CD4-positive, alpha-beta memory T cell (primary cell): ENCODE measurements at regions not wholly inside any gene's neighbourhood (a gene's known extent, or its start where the extent isn't known, plus 50 kb on each side); places are given as distances from the start of the nearest gene placed in this dataset.

Source experiments
- CTCF ChIA-PET: fragments of 350-600 bp; sonication (Branson Sonifier 250); formaldehyde crosslinking; loops from one replicate; lab custom pipeline; 2021; ENCODE audit warnings: inconsistent platforms; ENCODE audit not compliant: partially characterized antibody; lab: Charles Lee
- POLR2A ChIA-PET: fragments of 350-600 bp; sonication (Branson Sonifier 250); formaldehyde crosslinking; loops from one replicate; lab custom pipeline; 2021; ENCODE audit not compliant: partially characterized antibody; lab: Charles Lee
- DNase-seq, 5 donors: peaks; one replicate each; pipeline versions ENCODE4 v3.0.0 to v3.0.0-alpha.2; 2020 to 2022; ENCODE audit warnings: mixed read lengths in 1 of 5
- H3K27ac ChIP-seq: one replicate; pipeline ENCODE4 v1.7.0; 2013; ENCODE audit warnings: low read depth, low read length
- H3K27me3 ChIP-seq: 2 replicates; pipeline ENCODE4 v1.7.0; 2013; ENCODE audit warnings: mild to moderate bottlenecking, low read length, moderate library complexity; ENCODE audit not compliant: insufficient read depth
- H3K36me3 ChIP-seq: 2 replicates; pipeline ENCODE4 v1.7.0; 2013; ENCODE audit warnings: mild to moderate bottlenecking, low read length, moderate library complexity; ENCODE audit not compliant: insufficient read depth
- H3K4me1 ChIP-seq: 2 replicates; pipeline ENCODE4 v1.7.0; 2013; ENCODE audit warnings: mild to moderate bottlenecking, low read length, moderate library complexity; ENCODE audit not compliant: insufficient read depth
- H3K4me3 ChIP-seq, 2 donors: one replicate each; pipeline ENCODE4 v1.7.0; 2013; ENCODE audit warnings: low read length in 2 of 2, mild to moderate bottlenecking in 1 of 2
- H3K9me3 ChIP-seq, 2 donors: one replicate each; pipeline ENCODE4 v1.7.0; 2013; ENCODE audit warnings: low read length in 2 of 2, control low read depth in 1 of 2; ENCODE audit not compliant: control insufficient read depth in 1 of 2
- H3K27ac Mint-ChIP-seq, 7 donors: one replicate each; pipeline ENCODE4 v1.8.0; 2020 to 2021; ENCODE audit warnings: mixed read lengths in 7 of 7, mild to moderate bottlenecking in 6 of 7, inconsistent platforms in 3 of 7, moderate library complexity in 3 of 7
- H3K27me3 Mint-ChIP-seq, 2 donors: one replicate each; pipeline ENCODE4 v1.8.0; 2020 to 2021; ENCODE audit warnings: mixed read lengths in 2 of 2
- H3K36me3 Mint-ChIP-seq, 2 donors: one replicate each; pipeline ENCODE4 v1.8.0; 2020 to 2021; ENCODE audit warnings: mixed read lengths in 2 of 2, inconsistent platforms in 1 of 2, mild to moderate bottlenecking in 1 of 2
- H3K4me1 Mint-ChIP-seq, 4 donors: one replicate each; pipeline ENCODE4 v1.8.0; 2020 to 2021; ENCODE audit warnings: mixed read lengths in 4 of 4, mild to moderate bottlenecking in 1 of 4
- H3K4me3 Mint-ChIP-seq, 8 donors: one replicate each; pipeline ENCODE4 v1.8.0; 2020 to 2021; ENCODE audit warnings: mixed read lengths in 8 of 8, mild to moderate bottlenecking in 7 of 8, moderate library complexity in 6 of 8, inconsistent platforms in 3 of 8
- H3K9me3 Mint-ChIP-seq, 8 donors: one replicate each; pipeline ENCODE4 v1.8.0; 2020 to 2021; ENCODE audit warnings: mixed read lengths in 8 of 8, mild to moderate bottlenecking in 5 of 8, inconsistent platforms in 3 of 8, moderate library complexity in 1 of 8
- intact Hi-C: fragments of 100-400 bp; cut with micrococcal nuclease; formaldehyde crosslinking; loops from one replicate; pipeline ENCODE4 v1.15.1; 2023

DNA sequence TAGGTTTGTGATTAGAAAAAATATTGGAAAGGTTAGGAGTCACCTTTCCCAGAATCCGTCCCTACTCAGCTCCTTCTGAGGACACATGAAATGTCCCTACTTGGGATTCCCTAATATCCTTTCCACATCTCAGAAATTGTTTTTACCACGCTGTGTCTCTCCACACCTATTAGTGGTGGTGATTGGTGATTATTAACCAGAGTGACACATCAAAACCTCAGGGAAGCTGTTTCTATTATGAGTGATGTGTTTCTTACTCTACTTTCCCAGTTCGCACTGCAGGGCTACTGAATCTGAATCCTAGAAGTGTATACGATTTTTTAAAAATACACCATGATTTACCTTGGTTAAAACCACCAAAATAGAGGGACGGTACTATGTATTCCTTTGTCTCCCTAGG, 460.8 kb downstream of the TBC1D4 start:
- Histone ChIP-seq H3K27ac (no peak overlapping the region), H3K4me3 (no peak overlapping the region), H3K27me3 (no peaks in the 10 kb centered on the region), H3K9me3 (no peaks in the 10 kb centered on the region), H3K4me1 (no peaks in the 10 kb centered on the region), H3K36me3 (no peaks in the 10 kb centered on the region)
- H3K27me3 Mint-ChIP-seq: peaks cover 0 to 9% of the 10 kb centered on the region in 2 donors
- H3K4me3 Mint-ChIP-seq: no peak overlapping the region
- POLR2A ChIA-PET: no interaction called here
- peaks cover 0 to 5% (median 0%) of the 10 kb centered on the region in 8 donors for H3K9me3 Mint-ChIP-seq
- intact Hi-C loops: no loop called here
- no peaks in the 10 kb centered on the region for H3K4me1 Mint-ChIP-seq
- DNase-seq: no peak
- no peaks in the 10 kb centered on the region for H3K36me3 Mint-ChIP-seq
- CTCF ChIA-PET: no interaction called here
- no peak overlapping the region for H3K27ac Mint-ChIP-seq

- H3K4me3 ChIP-seq: no peak overlapping the region
- peaks cover 5 to 17% of the 10 kb centered on the region in 2 donors for H3K27me3 Mint-ChIP-seq
- ChIA-PET CTCF (no interaction called here), POLR2A (no interaction called here)
- no peaks in the 10 kb centered on the region for H3K36me3 ChIP-seq
- H3K27ac Mint-ChIP-seq: no peak overlapping the region
- no peaks in the 10 kb centered on the region for H3K9me3 ChIP-seq
- H3K27ac ChIP-seq: no peak overlapping the region
- H3K27me3 ChIP-seq: no peaks in the 10 kb centered on the region
- H3K4me1 ChIP-seq: no peaks in the 10 kb centered on the region
- no peak for DNase-seq
- intact Hi-C loops: no loop called here
- H3K9me3 Mint-ChIP-seq: peaks cover 0 to 5% (median 0%) of the 10 kb centered on the region in 8 donors
- no peaks in the 10 kb centered on the region for H3K36me3 Mint-ChIP-seq
- H3K4me3 Mint-ChIP-seq: no peak overlapping the region
- no peaks in the 10 kb centered on the region for H3K4me1 Mint-ChIP-seq
Measured at GRCh38 chr13:75016225-75016624, 465.7 kb downstream of the TBC1D4 start.

- H3K9me3 Mint-ChIP-seq: peaks cover 0 to 5% (median 0%) of the 10 kb centered on the region in 8 donors
- no peaks in the 10 kb centered on the region for H3K36me3 ChIP-seq
- no peaks in the 10 kb centered on the region for H3K9me3 ChIP-seq
- POLR2A ChIA-PET: no interaction called here
- peaks cover 5 to 14% of the 10 kb centered on the region in 2 donors for H3K27me3 Mint-ChIP-seq
- H3K4me1 ChIP-seq: no peaks in the 10 kb centered on the region
- DNase-seq: no peak
- H3K4me1 Mint-ChIP-seq: no peaks in the 10 kb centered on the region
- H3K4me3 Mint-ChIP-seq: no peak overlapping the region
- no peak overlapping the region for H3K27ac Mint-ChIP-seq
- H3K27me3 ChIP-seq: no peaks in the 10 kb centered on the region
- H3K36me3 Mint-ChIP-seq: no peaks in the 10 kb centered on the region
- intact Hi-C loops: no loop called here
- CTCF ChIA-PET: no interaction called here
- H3K4me3 ChIP-seq: no peak overlapping the region
- H3K27ac ChIP-seq: no peak overlapping the region
Measured at GRCh38 chr13:75013818-75014217, 468.2 kb downstream of the TBC1D4 start.

- DNase-seq: no peak
- POLR2A ChIA-PET: no interaction called here
- Histone ChIP-seq H3K4me1 (no peaks in the 10 kb centered on the region), H3K9me3 (no peaks in the 10 kb centered on the region), H3K4me3 (no peak overlapping the region), H3K36me3 (no peaks in the 10 kb centered on the region), H3K27me3 (no peaks in the 10 kb centered on the region), H3K27ac (no peak overlapping the region)
- Mint-ChIP-seq H3K4me1 (peaks cover 0 to 1% (median 0%) of the 10 kb centered on the region in 4 donors), H3K4me3 (no peak overlapping the region), H3K9me3 (peaks cover 0 to 3% (median 0%) of the 10 kb centered on the region in 8 donors), H3K36me3 (no peaks in the 10 kb centered on the region), H3K27me3 (peaks cover 5 to 10% of the 10 kb centered on the region in 2 donors), H3K27ac (no peak overlapping the region)
- intact Hi-C loops: no loop called here
- CTCF ChIA-PET: no interaction called here
Measured at GRCh38 chr13:75010941-75011340, 471.0 kb downstream of the TBC1D4 start.

DNA sequence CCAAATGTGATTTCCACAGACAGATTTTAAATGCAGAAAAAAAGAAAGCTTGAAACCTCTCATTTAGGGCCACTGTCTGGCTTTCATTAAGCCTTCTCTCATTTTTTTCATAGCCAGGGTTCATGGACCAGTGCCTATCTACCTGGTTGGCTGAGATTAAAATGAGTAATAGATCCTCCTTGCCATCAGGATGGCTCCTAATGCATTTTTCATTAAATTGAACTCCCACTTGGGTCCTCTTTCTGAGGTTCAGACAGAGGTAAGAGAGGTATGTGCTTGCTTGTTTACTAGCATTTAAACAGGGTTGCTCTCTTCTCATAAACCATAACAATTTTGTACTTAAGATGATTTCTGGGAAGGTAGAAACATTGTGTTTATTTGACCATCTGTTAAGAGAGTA, 473.0 kb downstream of the TBC1D4 start:
- H3K27me3 Mint-ChIP-seq: peaks cover 0 to 2% of the 10 kb centered on the region in 2 donors
- Histone ChIP-seq H3K9me3 (no peaks in the 10 kb centered on the region), H3K4me1 (no peaks in the 10 kb centered on the region), H3K27ac (no peak overlapping the region), H3K27me3 (no peaks in the 10 kb centered on the region), H3K4me3 (no peak overlapping the region), H3K36me3 (no peaks in the 10 kb centered on the region)
- CTCF ChIA-PET: no interaction called here
- peaks cover 0 to 1% (median 0%) of the 10 kb centered on the region in 4 donors for H3K4me1 Mint-ChIP-seq
- no peaks in the 10 kb centered on the region for H3K36me3 Mint-ChIP-seq
- no peak for DNase-seq
- POLR2A ChIA-PET: no interaction called here
- peaks cover 0 to 3% (median 0%) of the 10 kb centered on the region in 8 donors for H3K9me3 Mint-ChIP-seq
- intact Hi-C loops: no loop called here
- H3K27ac Mint-ChIP-seq: no peak overlapping the region
- H3K4me3 Mint-ChIP-seq: no peak overlapping the region

DNA sequence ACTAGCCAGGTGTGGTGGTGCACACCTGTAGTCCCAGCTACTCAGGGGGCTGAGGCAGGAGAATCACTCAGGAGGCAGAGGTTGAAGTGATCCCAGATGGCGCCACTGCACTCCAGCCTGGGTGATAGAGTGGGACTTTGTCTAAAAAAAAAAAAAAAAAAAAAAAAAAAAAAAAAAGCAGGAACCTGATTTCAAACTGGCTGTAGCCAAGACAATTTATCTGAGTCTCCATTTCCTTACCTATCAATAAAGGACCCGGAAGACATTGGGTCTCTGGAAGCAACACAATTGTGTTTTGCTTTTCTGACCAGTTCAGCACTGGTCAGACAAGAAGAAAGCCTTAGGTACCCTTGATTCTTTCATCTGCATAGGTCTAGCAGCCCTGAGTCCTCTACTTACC, 491.0 kb downstream of the TBC1D4 start:
- no peak for DNase-seq
- Mint-ChIP-seq H3K27me3 (peaks cover 0 to 4% of the 10 kb centered on the region in 2 donors), H3K4me3 (no peak overlapping the region), H3K36me3 (no peaks in the 10 kb centered on the region), H3K4me1 (no peaks in the 10 kb centered on the region), H3K9me3 (no peaks in the 10 kb centered on the region), H3K27ac (no peak overlapping the region)
- Histone ChIP-seq H3K27me3 (no peaks in the 10 kb centered on the region), H3K9me3 (no peaks in the 10 kb centered on the region), H3K4me1 (no peaks in the 10 kb centered on the region), H3K36me3 (no peaks in the 10 kb centered on the region), H3K27ac (no peak overlapping the region), H3K4me3 (no peak overlapping the region)
- intact Hi-C loops: no loop called here
- CTCF ChIA-PET: no interaction called here
- POLR2A ChIA-PET: no interaction called here

GRCh38 chr13:74987124-74987690, 494.8 kb downstream of the TBC1D4 start:
- no peaks in the 10 kb centered on the region for H3K27me3 Mint-ChIP-seq
- H3K27ac Mint-ChIP-seq: no peak overlapping the region
- intact Hi-C loops: no loop called here
- no peaks in the 10 kb centered on the region for H3K4me1 ChIP-seq
- no peaks in the 10 kb centered on the region for H3K9me3 ChIP-seq
- H3K36me3 ChIP-seq: no peaks in the 10 kb centered on the region
- H3K4me1 Mint-ChIP-seq: no peaks in the 10 kb centered on the region
- no peak for DNase-seq
- H3K27me3 ChIP-seq: no peaks in the 10 kb centered on the region
- CTCF ChIA-PET: no interaction called here
- no peak overlapping the region for H3K4me3 ChIP-seq
- H3K9me3 Mint-ChIP-seq: no peaks in the 10 kb centered on the region
- no peak overlapping the region for H3K4me3 Mint-ChIP-seq
- POLR2A ChIA-PET: no interaction called here
- H3K27ac ChIP-seq: no peak overlapping the region
- no peaks in the 10 kb centered on the region for H3K36me3 Mint-ChIP-seq

DNA sequence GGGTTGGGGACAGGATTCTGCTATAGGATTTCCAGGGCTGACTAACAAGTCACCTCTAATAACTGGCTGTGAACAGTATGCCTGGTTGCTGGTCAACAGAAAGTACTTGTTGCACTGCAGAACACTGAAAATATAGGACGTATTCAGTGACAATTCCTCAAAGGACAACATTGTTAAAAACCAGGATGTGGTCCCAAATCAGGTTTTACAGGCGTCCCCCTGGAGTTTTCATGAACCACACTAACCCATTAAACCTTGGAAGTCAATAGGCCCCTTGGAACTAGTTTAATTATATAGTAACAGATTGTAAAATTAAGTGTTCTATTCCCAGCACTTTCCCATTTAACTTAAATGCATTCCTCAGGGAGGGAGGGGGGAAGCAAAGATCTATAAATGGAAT, 495.4 kb downstream of the TBC1D4 start:
- Mint-ChIP-seq H3K9me3 (no peaks in the 10 kb centered on the region), H3K27ac (no peak overlapping the region), H3K4me1 (no peaks in the 10 kb centered on the region), H3K4me3 (no peak overlapping the region), H3K36me3 (no peaks in the 10 kb centered on the region), H3K27me3 (no peaks in the 10 kb centered on the region)
- Histone ChIP-seq H3K9me3 (no peaks in the 10 kb centered on the region), H3K27me3 (no peaks in the 10 kb centered on the region), H3K36me3 (no peaks in the 10 kb centered on the region), H3K4me3 (no peak overlapping the region), H3K4me1 (no peaks in the 10 kb centered on the region), H3K27ac (no peak overlapping the region)
- intact Hi-C loops: no loop called here
- ChIA-PET CTCF (no interaction called here), POLR2A (no interaction called here)
- no peak for DNase-seq
